ENCODE measurements at regions not wholly inside any gene's neighbourhood (a gene's known extent, or its start where the extent isn't known, plus 50 kb on each side); places are given as distances from the start of the nearest gene placed in this dataset.

- no peaks in the 10 kb centered on the region for H3K36me3 ChIP-seq (replicated peaks; ENCODE audit: insufficient read depth, low read depth)
- H3K4me3 ChIP-seq: no peak overlapping the region
- no peaks in the 10 kb centered on the region for H3K4me1 ChIP-seq (ENCODE audit: insufficient read depth)
- no peak for DNase-seq (ENCODE audit: low spot score)
- TF ChIP-seq EZH2 (IDR thresholded peaks at IDR 0.05; ENCODE audit: borderline replicate concordance) (no peak), EZH2phosphoT487 (IDR thresholded peaks at IDR 0.05; ENCODE audit: low read depth, severe bottlenecking, unreplicated experiment) (no peak)
- TF ChIP-seq, protein P1, sequence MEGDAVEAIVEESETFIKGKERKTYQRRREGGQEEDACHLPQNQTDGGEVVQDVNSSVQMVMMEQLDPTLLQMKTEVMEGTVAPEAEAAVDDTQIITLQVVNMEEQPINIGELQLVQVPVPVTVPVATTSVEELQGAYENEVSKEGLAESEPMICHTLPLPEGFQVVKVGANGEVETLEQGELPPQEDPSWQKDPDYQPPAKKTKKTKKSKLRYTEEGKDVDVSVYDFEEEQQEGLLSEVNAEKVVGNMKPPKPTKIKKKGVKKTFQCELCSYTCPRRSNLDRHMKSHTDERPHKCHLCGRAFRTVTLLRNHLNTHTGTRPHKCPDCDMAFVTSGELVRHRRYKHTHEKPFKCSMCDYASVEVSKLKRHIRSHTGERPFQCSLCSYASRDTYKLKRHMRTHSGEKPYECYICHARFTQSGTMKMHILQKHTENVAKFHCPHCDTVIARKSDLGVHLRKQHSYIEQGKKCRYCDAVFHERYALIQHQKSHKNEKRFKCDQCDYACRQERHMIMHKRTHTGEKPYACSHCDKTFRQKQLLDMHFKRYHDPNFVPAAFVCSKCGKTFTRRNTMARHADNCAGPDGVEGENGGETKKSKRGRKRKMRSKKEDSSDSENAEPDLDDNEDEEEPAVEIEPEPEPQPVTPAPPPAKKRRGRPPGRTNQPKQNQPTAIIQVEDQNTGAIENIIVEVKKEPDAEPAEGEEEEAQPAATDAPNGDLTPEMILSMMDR (IDR thresholded peaks at IDR 0.05; ENCODE audit: poor library complexity): no peak
- no peaks in the 10 kb centered on the region for H3K27me3 ChIP-seq
- no peaks in the 10 kb centered on the region for H4K20me1 ChIP-seq (ENCODE audit: insufficient read depth, poor library complexity, severe bottlenecking)
- H3K9me2 ChIP-seq (replicated peaks; ENCODE audit: insufficient read depth): no peaks in the 10 kb centered on the region
- WGBS (ENCODE audit: low lambda C conversion rate, missing lambda C conversion rate): 56% methylated on average over 2 of the region's 2 CpGs
- no peak overlapping the region for H3K4me2 ChIP-seq
- no peaks in the 10 kb centered on the region for H3K9me3 ChIP-seq (ENCODE audit: low read depth)
- no peak overlapping the region for H3K27ac ChIP-seq
- H3K79me2 ChIP-seq: no peaks in the 10 kb centered on the region
- H2AFZ ChIP-seq: no peak overlapping the region
These were observed 172.3 kb downstream of the ALG10B start for GRCh38 chr12:38488866-38489265.

DNA sequence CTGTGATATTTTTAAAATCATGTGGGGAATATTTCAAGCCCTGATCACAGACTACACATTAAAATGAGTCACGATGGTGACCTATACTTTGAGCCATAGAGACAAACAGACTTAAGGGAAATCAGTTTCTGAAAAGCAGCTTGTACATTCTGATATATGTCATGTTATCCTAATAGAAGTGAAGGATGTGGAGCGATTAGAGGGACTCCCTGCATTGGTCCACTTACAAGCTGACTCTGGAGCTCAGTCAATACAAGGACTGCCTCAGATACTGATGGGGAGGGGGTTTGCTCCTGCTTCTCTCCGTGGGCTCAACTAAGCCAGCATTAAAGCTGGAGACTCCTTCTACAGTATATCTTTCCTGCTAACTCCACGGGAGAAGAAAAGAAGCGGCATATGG, 173.5 kb downstream of the ALG10B start:
- H3K4me1 ChIP-seq (ENCODE audit: insufficient read depth): no peaks in the 10 kb centered on the region
- H4K20me1 ChIP-seq (ENCODE audit: insufficient read depth, poor library complexity, severe bottlenecking): no peaks in the 10 kb centered on the region
- TF ChIP-seq EZH2phosphoT487 (IDR thresholded peaks at IDR 0.05; ENCODE audit: low read depth, severe bottlenecking, unreplicated experiment) (no peak), EZH2 (IDR thresholded peaks at IDR 0.05; ENCODE audit: borderline replicate concordance) (no peak)
- TF ChIP-seq, protein P1 (IDR thresholded peaks at IDR 0.05; ENCODE audit: poor library complexity): no peak
- H3K27me3 ChIP-seq: no peaks in the 10 kb centered on the region
- 44% methylated on average over 5 of the region's 5 CpGs for WGBS (ENCODE audit: low lambda C conversion rate, missing lambda C conversion rate)
- no peak overlapping the region for H3K4me3 ChIP-seq
- no peak overlapping the region for H3K27ac ChIP-seq
- no peaks in the 10 kb centered on the region for H3K36me3 ChIP-seq (replicated peaks; ENCODE audit: insufficient read depth, low read depth)
- no peaks in the 10 kb centered on the region for H3K79me2 ChIP-seq
- no peak overlapping the region for H3K4me2 ChIP-seq
- H2AFZ ChIP-seq: no peak overlapping the region
- H3K9me3 ChIP-seq (ENCODE audit: low read depth): no peaks in the 10 kb centered on the region
- no peaks in the 10 kb centered on the region for H3K9me2 ChIP-seq (replicated peaks; ENCODE audit: insufficient read depth)
- DNase-seq (ENCODE audit: low spot score): no peak

- Histone ChIP-seq H3K4me3 (no peak overlapping the region), H3K27me3 (no peaks in the 10 kb centered on the region), H4K20me1 (ENCODE audit: insufficient read depth, poor library complexity, severe bottlenecking) (no peaks in the 10 kb centered on the region), H3K9me3 (ENCODE audit: low read depth) (no peaks in the 10 kb centered on the region), H3K9me2 (replicated peaks; ENCODE audit: insufficient read depth) (no peaks in the 10 kb centered on the region), H3K36me3 (replicated peaks; ENCODE audit: insufficient read depth, low read depth) (no peaks in the 10 kb centered on the region), H3K79me2 (no peaks in the 10 kb centered on the region), H3K4me2 (no peak overlapping the region), H3K27ac (no peak overlapping the region), H3K4me1 (ENCODE audit: insufficient read depth) (no peaks in the 10 kb centered on the region), H2AFZ (no peak overlapping the region)
- DNase-seq (ENCODE audit: low spot score): no peak
- TF ChIP-seq EZH2 (IDR thresholded peaks at IDR 0.05; ENCODE audit: borderline replicate concordance) (no peak), EZH2phosphoT487 (IDR thresholded peaks at IDR 0.05; ENCODE audit: low read depth, severe bottlenecking, unreplicated experiment) (no peak)
- TF ChIP-seq, protein P1 (IDR thresholded peaks at IDR 0.05; ENCODE audit: poor library complexity): no peak
- WGBS (ENCODE audit: low lambda C conversion rate, missing lambda C conversion rate): 46% methylated on average over 1 of the region's 1 CpG
These were observed 174.4 kb downstream of the ALG10B start for GRCh38 chr12:38490941-38491340.

GRCh38 chr12:38501481-38501880, 184.9 kb downstream of the ALG10B start:
- H3K4me1 ChIP-seq (ENCODE audit: insufficient read depth): no peaks in the 10 kb centered on the region
- no peak for TF ChIP-seq EZH2 (IDR thresholded peaks at IDR 0.05; ENCODE audit: borderline replicate concordance)
- TF ChIP-seq, protein P1 (IDR thresholded peaks at IDR 0.05; ENCODE audit: poor library complexity): no peak
- TF ChIP-seq EZH2phosphoT487 (IDR thresholded peaks at IDR 0.05; ENCODE audit: low read depth, severe bottlenecking, unreplicated experiment): no peak
- no peaks in the 10 kb centered on the region for H3K36me3 ChIP-seq (replicated peaks; ENCODE audit: insufficient read depth, low read depth)
- 81% methylated on average over 4 of the region's 4 CpGs for WGBS (ENCODE audit: low lambda C conversion rate, missing lambda C conversion rate)
- H3K79me2 ChIP-seq: no peaks in the 10 kb centered on the region
- no peak overlapping the region for H3K4me3 ChIP-seq
- peaks cover 7% of the 10 kb centered on the region for H3K9me3 ChIP-seq (ENCODE audit: low read depth)
- no peak for DNase-seq (ENCODE audit: low spot score)
- no peak overlapping the region for H3K27ac ChIP-seq
- H2AFZ ChIP-seq: no peak overlapping the region
- no peaks in the 10 kb centered on the region for H4K20me1 ChIP-seq (ENCODE audit: insufficient read depth, poor library complexity, severe bottlenecking)
- H3K27me3 ChIP-seq: no peaks in the 10 kb centered on the region
- no peaks in the 10 kb centered on the region for H3K9me2 ChIP-seq (replicated peaks; ENCODE audit: insufficient read depth)
- no peak overlapping the region for H3K4me2 ChIP-seq
